SK-N-SH treated with all-trans-retinoic acid at 6 μM for 48 hours (cell line): ENCODE measurements at regions not wholly inside any gene's neighbourhood (a gene's known extent, or its start where the extent isn't known, plus 50 kb on each side); places are given as distances from the start of the nearest gene placed in this dataset.
A peak's percentile ranks its signal among the peaks of the same experiment; 100 is the strongest.

Experiments
- ATAC-seq: fragments of 200-7000 bp; cut with Tn5 transposase; 3 replicates; pipeline ENCODE4 v1.9.1; 2020; ENCODE audit warnings: mild to moderate bottlenecking, moderate library complexity
- ARNTL ChIP-seq: fragments of 450-650 bp; formaldehyde crosslinking; IDR thresholded peaks from 2 replicates; pipeline ENCODE4 v1.5.0; 2020; ENCODE audit warnings: low read depth, mild to moderate bottlenecking, moderate library complexity, borderline replicate concordance
- CSDC2 ChIP-seq: fragments of 250-450 bp; sonication (Bioruptor Pico); IDR thresholded peaks from 2 replicates; pipeline ENCODE4 v1.5.0; 2020; ENCODE audit warnings: mild to moderate bottlenecking, moderate library complexity
- ESRRG ChIP-seq: fragments of 250-450 bp; sonication (Bioruptor Pico); IDR thresholded peaks from 2 replicates; pipeline ENCODE4 v1.6.1; 2021; ENCODE audit warnings: mild to moderate bottlenecking
- GLIS3 ChIP-seq: fragments of 250-450 bp; sonication (Bioruptor Pico); IDR thresholded peaks from 2 replicates; pipeline ENCODE4 v1.5.0; 2020; ENCODE audit warnings: mild to moderate bottlenecking, moderate library complexity
- OSR1 ChIP-seq: fragments of 250-450 bp; sonication (Bioruptor Pico); IDR thresholded peaks from 2 replicates; pipeline ENCODE4 v1.8.0; 2022; ENCODE audit warnings: moderate library complexity, mild to moderate bottlenecking, inconsistent platforms
- PPARA ChIP-seq: fragments of 250-450 bp; sonication (Bioruptor Pico); IDR thresholded peaks from 2 replicates; pipeline ENCODE4 v1.5.0; 2020; ENCODE audit warnings: mild to moderate bottlenecking, borderline replicate concordance
- RARB ChIP-seq: fragments of 250-450 bp; sonication (Bioruptor Pico); IDR thresholded peaks from 2 replicates; pipeline ENCODE4 v1.8.0; 2021; ENCODE audit warnings: mild to moderate bottlenecking, moderate library complexity
- SNAI2 ChIP-seq: fragments of 250-450 bp; sonication (Bioruptor Pico); IDR thresholded peaks from 2 replicates; pipeline ENCODE4 v1.5.0; 2020; ENCODE audit warnings: mild to moderate bottlenecking, moderate library complexity
- TCF4 ChIP-seq: fragments of 250-450 bp; sonication (Bioruptor Pico); IDR thresholded peaks from 2 replicates; pipeline ENCODE4 v1.8.0; 2021; ENCODE audit warnings: mild to moderate bottlenecking, moderate library complexity, borderline replicate concordance
- TOX ChIP-seq: fragments of 250-450 bp; sonication (Bioruptor Pico); IDR thresholded peaks from 2 replicates; pipeline ENCODE4 v1.8.0; 2021; ENCODE audit warnings: mild to moderate bottlenecking, moderate library complexity, borderline replicate concordance
- ZC3H10 ChIP-seq: fragments of 250-450 bp; sonication (Bioruptor Pico); IDR thresholded peaks from 2 replicates; pipeline ENCODE4 v1.5.1; 2021; ENCODE audit warnings: mild to moderate bottlenecking, moderate library complexity
- ZFP3 ChIP-seq: fragments of 250-450 bp; sonication (Bioruptor Pico); IDR thresholded peaks from 2 replicates; pipeline ENCODE4 v1.5.0; 2020; ENCODE audit warnings: mild to moderate bottlenecking, moderate library complexity
- ZFP30 ChIP-seq: fragments of 450-650 bp; formaldehyde crosslinking; IDR thresholded peaks from 2 replicates; pipeline ENCODE4 v1.5.0; 2022; ENCODE audit warnings: mild to moderate bottlenecking, moderate library complexity
- ZNF565 ChIP-seq: fragments of 450-650 bp; formaldehyde crosslinking; conservative IDR thresholded peaks from 2 replicates; pipeline ENCODE4 v1.5.0; 2020; ENCODE audit warnings: low read depth, mild to moderate bottlenecking, moderate library complexity
- ZNF70 ChIP-seq: fragments of 450-650 bp; formaldehyde crosslinking; IDR thresholded peaks from 2 replicates; pipeline ENCODE4 v1.5.0; 2020; ENCODE audit warnings: mild to moderate bottlenecking, moderate library complexity
- ZNF8 ChIP-seq: fragments of 450-650 bp; formaldehyde crosslinking; IDR thresholded peaks from 2 replicates; pipeline ENCODE4 v1.5.0; 2020; ENCODE audit warnings: mild to moderate bottlenecking, moderate library complexity
- TF ChIP-seq, protein P1 (sequence below): fragments of 250-450 bp; sonication (Bioruptor Pico); IDR thresholded peaks from 2 replicates; pipeline ENCODE4 v1.8.0; 2020; ENCODE audit warnings: mild to moderate bottlenecking, moderate library complexity, borderline replicate concordance
- TF ChIP-seq, protein P2 (sequence below): fragments of 250-450 bp; sonication (Bioruptor Pico); IDR thresholded peaks from 2 replicates; pipeline ENCODE4 v1.5.1; 2020; ENCODE audit warnings: low read depth, mild to moderate bottlenecking, moderate library complexity
- TF ChIP-seq, protein P3 (sequence below): fragments of 250-450 bp; sonication (Bioruptor Pico); IDR thresholded peaks from 2 replicates; pipeline ENCODE4 v1.5.0; 2020; ENCODE audit warnings: mild to moderate bottlenecking, moderate library complexity
- TF ChIP-seq, protein P4 (sequence below): fragments of 250-450 bp; sonication (Bioruptor Pico); IDR thresholded peaks from 2 replicates; pipeline ENCODE4 v1.5.1; 2021; ENCODE audit warnings: mild to moderate bottlenecking, moderate library complexity
- TF ChIP-seq, protein P5 (sequence below): fragments of 250-450 bp; sonication (Bioruptor Pico); IDR thresholded peaks from 2 replicates; pipeline ENCODE4 v1.8.0; 2021; ENCODE audit warnings: low read depth, mild to moderate bottlenecking, moderate library complexity, borderline replicate concordance

DNA sequence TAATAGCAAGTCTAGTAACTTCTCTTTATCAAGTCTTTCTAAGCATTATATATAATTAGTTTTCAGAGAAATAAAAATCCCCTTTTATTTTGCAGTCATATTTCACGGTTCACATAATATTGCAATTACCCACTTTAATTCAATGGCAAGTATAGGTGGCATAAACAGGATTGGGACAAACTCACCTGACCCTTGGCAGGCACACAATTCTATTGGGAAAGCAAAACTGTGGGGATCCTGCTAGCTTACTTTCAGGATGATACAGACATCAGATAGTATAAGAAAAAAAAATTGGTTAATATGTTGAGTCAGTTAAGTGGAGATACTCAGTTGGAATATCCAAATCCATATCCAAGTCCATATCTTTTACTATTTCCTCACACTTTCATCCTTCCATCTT is 294.8 kb downstream of the SNX13 start:
- no peak for ATAC-seq
- TF ChIP-seq, protein P1, sequence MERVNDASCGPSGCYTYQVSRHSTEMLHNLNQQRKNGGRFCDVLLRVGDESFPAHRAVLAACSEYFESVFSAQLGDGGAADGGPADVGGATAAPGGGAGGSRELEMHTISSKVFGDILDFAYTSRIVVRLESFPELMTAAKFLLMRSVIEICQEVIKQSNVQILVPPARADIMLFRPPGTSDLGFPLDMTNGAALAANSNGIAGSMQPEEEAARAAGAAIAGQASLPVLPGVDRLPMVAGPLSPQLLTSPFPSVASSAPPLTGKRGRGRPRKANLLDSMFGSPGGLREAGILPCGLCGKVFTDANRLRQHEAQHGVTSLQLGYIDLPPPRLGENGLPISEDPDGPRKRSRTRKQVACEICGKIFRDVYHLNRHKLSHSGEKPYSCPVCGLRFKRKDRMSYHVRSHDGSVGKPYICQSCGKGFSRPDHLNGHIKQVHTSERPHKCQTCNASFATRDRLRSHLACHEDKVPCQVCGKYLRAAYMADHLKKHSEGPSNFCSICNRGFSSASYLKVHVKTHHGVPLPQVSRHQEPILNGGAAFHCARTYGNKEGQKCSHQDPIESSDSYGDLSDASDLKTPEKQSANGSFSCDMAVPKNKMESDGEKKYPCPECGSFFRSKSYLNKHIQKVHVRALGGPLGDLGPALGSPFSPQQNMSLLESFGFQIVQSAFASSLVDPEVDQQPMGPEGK (CRISPR knock-in tag) = no peak
- TF ChIP-seq ZFP3 (CRISPR knock-in tag) (no peak), TOX (CRISPR knock-in tag) (no peak), GLIS3 (CRISPR knock-in tag) (no peak), RARB (CRISPR knock-in tag) (no peak), ESRRG (CRISPR knock-in tag) (no peak)
- TF ChIP-seq, protein P2, sequence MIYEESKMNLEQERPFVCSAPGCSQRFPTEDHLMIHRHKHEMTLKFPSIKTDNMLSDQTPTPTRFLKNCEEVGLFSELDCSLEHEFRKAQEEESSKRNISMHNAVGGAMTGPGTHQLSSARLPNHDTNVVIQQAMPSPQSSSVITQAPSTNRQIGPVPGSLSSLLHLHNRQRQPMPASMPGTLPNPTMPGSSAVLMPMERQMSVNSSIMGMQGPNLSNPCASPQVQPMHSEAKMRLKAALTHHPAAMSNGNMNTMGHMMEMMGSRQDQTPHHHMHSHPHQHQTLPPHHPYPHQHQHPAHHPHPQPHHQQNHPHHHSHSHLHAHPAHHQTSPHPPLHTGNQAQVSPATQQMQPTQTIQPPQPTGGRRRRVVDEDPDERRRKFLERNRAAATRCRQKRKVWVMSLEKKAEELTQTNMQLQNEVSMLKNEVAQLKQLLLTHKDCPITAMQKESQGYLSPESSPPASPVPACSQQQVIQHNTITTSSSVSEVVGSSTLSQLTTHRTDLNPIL = no peak

DNA sequence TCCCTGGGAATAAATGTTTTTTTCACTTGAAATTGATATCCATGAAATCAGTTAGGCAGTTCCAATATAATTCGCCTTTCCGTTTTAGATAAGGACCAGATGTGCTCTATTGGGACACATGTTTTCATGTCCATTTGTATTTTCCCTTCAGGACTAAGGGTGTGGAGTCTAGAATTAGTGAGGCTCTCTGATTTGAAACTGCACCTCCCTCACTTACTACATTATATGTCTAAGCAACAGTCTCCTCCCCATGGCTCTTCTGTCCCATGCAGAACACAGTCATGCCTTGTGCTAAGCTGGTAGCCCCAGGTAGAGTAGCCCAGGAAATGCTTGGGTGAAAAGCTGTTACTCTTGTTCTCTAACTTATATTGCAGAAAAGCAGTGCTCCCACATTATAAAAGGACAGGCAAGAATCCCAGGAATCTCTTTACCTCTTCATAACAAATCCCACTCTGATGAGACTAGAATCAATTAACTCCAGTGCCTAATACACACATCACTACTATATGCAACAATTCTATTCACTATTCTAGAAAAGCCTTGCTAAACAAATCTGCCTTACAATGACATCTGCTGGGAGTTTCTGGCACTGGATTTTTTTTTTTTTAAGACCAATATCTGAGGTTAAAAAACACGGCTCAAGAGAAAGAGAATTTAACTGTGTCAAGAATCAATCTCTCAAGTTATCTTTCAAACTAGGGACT is 293.9 kb downstream of the SNX13 start:
- TF ChIP-seq RARB (CRISPR knock-in tag) (no peak), SNAI2 (CRISPR knock-in tag) (no peak), CSDC2 (CRISPR knock-in tag) (no peak), ZNF8 (CRISPR knock-in tag) (no peak), TOX (CRISPR knock-in tag) (no peak)
- peak; percentile 53; the same call in 2 of the 3 replicates for ATAC-seq

DNA sequence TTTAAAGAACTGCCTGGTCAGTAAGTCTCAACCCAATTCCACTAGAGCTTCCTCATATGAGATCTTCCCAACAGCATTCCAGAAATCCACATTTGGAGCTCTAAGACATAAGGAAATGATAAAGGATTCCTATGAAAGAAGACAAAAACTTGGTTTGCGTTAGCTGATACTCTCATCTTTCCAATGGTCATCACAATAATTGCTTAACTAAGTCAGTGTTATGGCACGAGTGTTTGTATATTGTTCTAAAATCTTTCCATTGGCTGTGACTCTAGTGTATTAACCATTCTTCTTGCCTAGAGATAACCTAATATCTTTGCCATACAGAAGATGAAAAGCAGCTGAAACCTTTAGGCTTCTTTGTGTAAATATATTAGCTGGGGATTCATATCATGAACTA is 289.0 kb downstream of the SNX13 start:
- peak; percentile 42 for ATAC-seq

DNA sequence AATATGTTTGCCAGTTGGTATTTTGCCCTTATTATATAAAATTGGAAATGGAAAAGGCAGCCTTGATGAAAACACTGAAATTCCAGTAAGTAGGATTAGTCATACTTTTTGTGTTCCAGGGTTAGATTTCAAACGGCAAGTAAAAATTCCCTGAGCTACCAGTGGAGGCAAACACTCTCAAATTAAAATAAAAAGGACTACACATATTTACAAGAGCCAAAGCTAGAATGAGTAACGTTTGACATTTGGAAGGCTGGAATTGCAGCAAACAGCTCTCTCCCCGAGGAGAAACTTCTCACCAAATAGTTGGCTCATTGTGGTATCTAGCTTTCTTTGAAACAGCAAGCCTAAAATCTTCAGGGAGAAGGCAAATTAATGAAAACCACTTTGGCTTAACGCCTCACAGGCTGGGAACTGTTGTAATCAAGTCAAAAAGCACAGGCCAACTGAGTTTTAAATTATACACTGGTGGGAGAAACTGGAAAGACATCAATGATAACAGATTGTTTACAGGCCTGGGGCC is 288.4 kb downstream of the SNX13 start:
- peak; percentile 84 for ATAC-seq
- TF ChIP-seq ARNTL (CRISPR knock-in tag) = no peak
- TF ChIP-seq TCF4 (CRISPR knock-in tag) = no peak
- TF ChIP-seq ZFP30 (CRISPR knock-in tag) = no peak
- no peak for TF ChIP-seq ZNF565
- TF ChIP-seq, protein P2 = no peak
- TF ChIP-seq ZFP3 (CRISPR knock-in tag) = no peak
- TF ChIP-seq, protein P3, sequence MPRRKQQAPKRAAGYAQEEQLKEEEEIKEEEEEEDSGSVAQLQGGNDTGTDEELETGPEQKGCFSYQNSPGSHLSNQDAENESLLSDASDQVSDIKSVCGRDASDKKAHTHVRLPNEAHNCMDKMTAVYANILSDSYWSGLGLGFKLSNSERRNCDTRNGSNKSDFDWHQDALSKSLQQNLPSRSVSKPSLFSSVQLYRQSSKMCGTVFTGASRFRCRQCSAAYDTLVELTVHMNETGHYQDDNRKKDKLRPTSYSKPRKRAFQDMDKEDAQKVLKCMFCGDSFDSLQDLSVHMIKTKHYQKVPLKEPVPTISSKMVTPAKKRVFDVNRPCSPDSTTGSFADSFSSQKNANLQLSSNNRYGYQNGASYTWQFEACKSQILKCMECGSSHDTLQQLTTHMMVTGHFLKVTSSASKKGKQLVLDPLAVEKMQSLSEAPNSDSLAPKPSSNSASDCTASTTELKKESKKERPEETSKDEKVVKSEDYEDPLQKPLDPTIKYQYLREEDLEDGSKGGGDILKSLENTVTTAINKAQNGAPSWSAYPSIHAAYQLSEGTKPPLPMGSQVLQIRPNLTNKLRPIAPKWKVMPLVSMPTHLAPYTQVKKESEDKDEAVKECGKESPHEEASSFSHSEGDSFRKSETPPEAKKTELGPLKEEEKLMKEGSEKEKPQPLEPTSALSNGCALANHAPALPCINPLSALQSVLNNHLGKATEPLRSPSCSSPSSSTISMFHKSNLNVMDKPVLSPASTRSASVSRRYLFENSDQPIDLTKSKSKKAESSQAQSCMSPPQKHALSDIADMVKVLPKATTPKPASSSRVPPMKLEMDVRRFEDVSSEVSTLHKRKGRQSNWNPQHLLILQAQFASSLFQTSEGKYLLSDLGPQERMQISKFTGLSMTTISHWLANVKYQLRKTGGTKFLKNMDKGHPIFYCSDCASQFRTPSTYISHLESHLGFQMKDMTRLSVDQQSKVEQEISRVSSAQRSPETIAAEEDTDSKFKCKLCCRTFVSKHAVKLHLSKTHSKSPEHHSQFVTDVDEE = no peak
- TF ChIP-seq ZNF8 (CRISPR knock-in tag) = no peak
- TF ChIP-seq CSDC2 (CRISPR knock-in tag) = no peak
- TF ChIP-seq OSR1 = no peak
- TF ChIP-seq PPARA = no peak
- no peak for TF ChIP-seq ESRRG (CRISPR knock-in tag)
- TF ChIP-seq, protein P4, sequence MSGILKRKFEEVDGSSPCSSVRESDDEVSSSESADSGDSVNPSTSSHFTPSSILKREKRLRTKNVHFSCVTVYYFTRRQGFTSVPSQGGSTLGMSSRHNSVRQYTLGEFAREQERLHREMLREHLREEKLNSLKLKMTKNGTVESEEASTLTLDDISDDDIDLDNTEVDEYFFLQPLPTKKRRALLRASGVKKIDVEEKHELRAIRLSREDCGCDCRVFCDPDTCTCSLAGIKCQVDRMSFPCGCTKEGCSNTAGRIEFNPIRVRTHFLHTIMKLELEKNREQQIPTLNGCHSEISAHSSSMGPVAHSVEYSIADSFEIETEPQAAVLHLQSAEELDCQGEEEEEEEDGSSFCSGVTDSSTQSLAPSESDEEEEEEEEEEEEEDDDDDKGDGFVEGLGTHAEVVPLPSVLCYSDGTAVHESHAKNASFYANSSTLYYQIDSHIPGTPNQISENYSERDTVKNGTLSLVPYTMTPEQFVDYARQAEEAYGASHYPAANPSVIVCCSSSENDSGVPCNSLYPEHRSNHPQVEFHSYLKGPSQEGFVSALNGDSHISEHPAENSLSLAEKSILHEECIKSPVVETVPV (CRISPR knock-in tag) = no peak
- no peak for TF ChIP-seq GLIS3 (CRISPR knock-in tag)
- TF ChIP-seq, protein P1 (CRISPR knock-in tag) = no peak
- TF ChIP-seq ZNF70 (CRISPR knock-in tag) = no peak
- TF ChIP-seq ZC3H10 (CRISPR knock-in tag) = no peak

More for the DNA sequence above, 289.0 kb downstream of the SNX13 start:
- no peak for TF ChIP-seq RARB (CRISPR knock-in tag)
- TF ChIP-seq ESRRG (CRISPR knock-in tag) = no peak
- no peak for TF ChIP-seq OSR1
- TF ChIP-seq GLIS3 (CRISPR knock-in tag) = no peak
- TF ChIP-seq TOX (CRISPR knock-in tag) = no peak
- TF ChIP-seq ZC3H10 (CRISPR knock-in tag) = no peak
- TF ChIP-seq, protein P5, sequence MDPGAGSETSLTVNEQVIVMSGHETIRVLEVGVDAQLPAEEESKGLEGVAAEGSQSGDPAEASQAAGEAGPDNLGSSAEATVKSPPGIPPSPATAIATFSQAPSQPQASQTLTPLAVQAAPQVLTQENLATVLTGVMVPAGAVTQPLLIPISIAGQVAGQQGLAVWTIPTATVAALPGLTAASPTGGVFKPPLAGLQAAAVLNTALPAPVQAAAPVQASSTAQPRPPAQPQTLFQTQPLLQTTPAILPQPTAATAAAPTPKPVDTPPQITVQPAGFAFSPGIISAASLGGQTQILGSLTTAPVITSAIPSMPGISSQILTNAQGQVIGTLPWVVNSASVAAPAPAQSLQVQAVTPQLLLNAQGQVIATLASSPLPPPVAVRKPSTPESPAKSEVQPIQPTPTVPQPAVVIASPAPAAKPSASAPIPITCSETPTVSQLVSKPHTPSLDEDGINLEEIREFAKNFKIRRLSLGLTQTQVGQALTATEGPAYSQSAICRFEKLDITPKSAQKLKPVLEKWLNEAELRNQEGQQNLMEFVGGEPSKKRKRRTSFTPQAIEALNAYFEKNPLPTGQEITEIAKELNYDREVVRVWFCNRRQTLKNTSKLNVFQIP (CRISPR knock-in tag) = no peak
- no peak for TF ChIP-seq TCF4 (CRISPR knock-in tag)
